Embryonic facial prominence (tissue), 1 donor: ENCODE measurements at regions not wholly inside any gene's neighbourhood (a gene's known extent, or its start where the extent isn't known, plus 50 kb on each side); places are given as distances from the start of the nearest gene placed in this dataset.
"Not testable (repeated sequence)": the region's sequence is repeated elsewhere in the genome, so short reads cannot be mapped to it uniquely, and the experiment has no call there.

Experiments used
- DNase-seq: peaks from one replicate; pipeline ENCODE4 v3.0.0-alpha.2; 2016; ENCODE audit errors: extremely low spot score

GRCh38 chr13:91251573-91251972, 95.9 kb upstream of the MIR17HG start:
- DNase-seq, result not testable (repeated sequence)

- no peak for DNase-seq
Observed at GRCh38 chr13:91264484-91264883, 83.0 kb upstream of the MIR17HG start.

GRCh38 chr13:91269237-91269636, 78.2 kb upstream of the MIR17HG start:
- DNase-seq, result no peak

- DNase-seq, result no peak
Observed at GRCh38 chr13:91270031-91270430, 77.5 kb upstream of the MIR17HG start.

GRCh38 chr13:91272235-91272777, 75.2 kb upstream of the MIR17HG start:
- no peak for DNase-seq

GRCh38 chr13:91273675-91274074, 73.8 kb upstream of the MIR17HG start:
- DNase-seq, result no peak

GRCh38 chr13:91277013-91277676, 70.3 kb upstream of the MIR17HG start:
- DNase-seq, result no peak

- no peak for DNase-seq
Observed at GRCh38 chr13:91278291-91278690, 69.2 kb upstream of the MIR17HG start.

- DNase-seq, result no peak
Observed at GRCh38 chr13:91278888-91279287, 68.6 kb upstream of the MIR17HG start.

GRCh38 chr13:91280801-91281200, 66.7 kb upstream of the MIR17HG start:
- no peak for DNase-seq

- no peak for DNase-seq
Observed at GRCh38 chr13:91284335-91284734, 63.2 kb upstream of the MIR17HG start.

- no peak for DNase-seq
Observed at GRCh38 chr13:91286317-91286716, 61.2 kb upstream of the MIR17HG start.

GRCh38 chr13:91291078-91291477, 56.4 kb upstream of the MIR17HG start:
- DNase-seq, result no peak

- no peak for DNase-seq
Observed at GRCh38 chr13:91292630-91293221, 54.8 kb upstream of the MIR17HG start.

- DNase-seq, result no peak
Observed at GRCh38 chr13:91295712-91296410, 51.6 kb upstream of the MIR17HG start.

GRCh38 chr13:91297503-91297902, 50.0 kb upstream of the MIR17HG start:
- no peak for DNase-seq
